ENCODE measurements at regions not wholly inside any gene's neighbourhood (a gene's known extent, or its start where the extent isn't known, plus 50 kb on each side); places are given as distances from the start of the nearest gene placed in this dataset.

GRCh38 chr9:117485176-117485575 lies 70.3 kb upstream of the ASTN2 start:
- no peak for DNase-seq

DNA sequence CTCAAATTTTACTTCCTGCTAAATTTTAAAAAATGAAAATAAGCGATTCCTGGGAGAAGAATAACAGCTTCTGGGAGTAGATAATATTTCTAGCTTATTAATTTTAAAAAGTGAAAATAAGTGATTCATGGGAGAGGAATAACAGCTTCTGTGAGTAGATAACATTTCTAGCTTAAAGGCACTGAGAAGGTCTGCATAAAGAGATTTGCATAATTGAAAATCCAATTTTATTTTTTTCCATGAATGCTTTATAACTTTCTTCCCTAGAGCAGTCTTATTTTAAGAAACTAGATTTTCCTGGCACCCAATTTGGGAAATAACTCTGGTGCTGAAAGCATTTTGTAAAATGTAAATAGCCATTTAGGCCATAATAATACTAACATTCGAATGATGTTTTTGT lies 65.9 kb upstream of the ASTN2 start:
- DNase-seq: no peak

- DNase-seq: no peak
Measured at GRCh38 chr9:117480253-117480652, 65.4 kb upstream of the ASTN2 start.

GRCh38 chr9:117473293-117473692 lies 58.4 kb upstream of the ASTN2 start:
- no peak for DNase-seq

- no peak for DNase-seq
Measured at GRCh38 chr9:117470902-117471301, 56.0 kb upstream of the ASTN2 start.

DNA sequence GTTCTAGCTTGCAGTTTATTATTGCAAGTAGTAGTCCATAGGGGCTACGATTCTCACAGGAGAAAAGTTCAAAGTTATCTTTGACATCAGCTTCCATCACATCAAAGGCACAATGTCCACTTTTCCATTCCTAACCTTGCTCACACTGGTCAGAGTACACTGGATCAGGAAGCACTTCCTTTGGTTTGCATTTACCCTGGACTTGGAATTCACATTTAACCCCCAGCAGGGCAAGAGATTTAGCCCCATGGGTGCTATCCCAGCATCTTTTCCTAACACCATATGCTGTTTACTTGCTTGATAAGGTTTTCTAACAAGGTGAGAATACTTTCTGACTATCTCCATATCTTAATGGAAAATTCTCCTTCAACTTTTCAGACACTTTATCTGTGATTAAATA lies 55.6 kb upstream of the ASTN2 start:
- no peak for DNase-seq

GRCh38 chr9:117466111-117466510 lies 51.3 kb upstream of the ASTN2 start:
- DNase-seq: no peak

DNA sequence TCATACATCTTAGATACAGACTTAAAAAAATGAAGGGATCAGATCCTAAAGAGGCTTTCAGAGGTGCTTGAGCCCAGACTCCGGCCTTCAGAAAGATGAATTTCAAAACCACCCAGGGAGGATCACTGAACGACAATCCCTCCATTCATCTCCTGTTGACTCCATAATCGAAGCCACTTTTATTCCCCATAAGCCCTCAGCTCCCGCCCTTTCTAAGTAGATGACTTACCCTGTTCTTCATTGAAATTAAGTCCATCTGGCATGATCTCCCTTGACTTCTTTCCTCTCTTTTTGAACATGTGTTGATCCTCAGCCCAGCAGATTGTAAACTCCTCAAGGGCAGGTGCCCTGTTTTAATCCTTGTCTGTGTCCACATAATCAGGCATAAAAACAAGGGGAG lies 50.8 kb upstream of the ASTN2 start:
- no peak for DNase-seq

GRCh38 chr9:117464941-117465616 lies 50.2 kb upstream of the ASTN2 start:
- DNase-seq: no peak

Measured in activated T-cell treated with anti-CD3 and anti-CD28 coated beads, Interleukin-2, amount 50 U/mL, for 1 hour (primary cell).